A673 (cell line): ENCODE measurements at regions not wholly inside any gene's neighbourhood (a gene's known extent, or its start where the extent isn't known, plus 50 kb on each side); places are given as distances from the start of the nearest gene placed in this dataset.
"Not testable (repeated sequence)": the region's sequence is repeated elsewhere in the genome, so short reads cannot be mapped to it uniquely, and the experiment has no call there.

Source experiments
- BruUV-seq: library from RNA; stranded (reverse); fragments of 400-500 nt; replicated peaks from 2 replicates; lab custom pipeline; 2021; lab: Mats Ljungman, UMichigan
- CTCF ChIA-PET: fragments of 300-600 bp; sonication (Branson Sonifier 250); formaldehyde crosslinking; loops from one replicate; lab custom pipeline; 2022; ENCODE audit warnings: antibody characterized with exemption; lab: Charles Lee
- POLR2A ChIA-PET: fragments of 300-600 bp; sonication (Branson Sonifier 250); formaldehyde crosslinking; loops from one replicate; lab custom pipeline; 2022; ENCODE audit warnings: antibody characterized with exemption; ENCODE audit not compliant: low non-redundant PET; lab: Charles Lee
- DNase-seq: peaks from one replicate; pipeline ENCODE4 v3.0.0-alpha.2; 2015; ENCODE audit warnings: low spot score
- H3K27ac ChIP-seq: fragments of 200-600 bp; sonication (generic); 2 replicates; pipeline ENCODE4 v1.5.1; 2016; ENCODE audit warnings: mixed run types, low read depth, mild to moderate bottlenecking, mixed read lengths, antibody characterized with exemption, low read length; ENCODE audit not compliant: poor library complexity, severe bottlenecking
- H3K27me3 ChIP-seq: fragments of 200-600 bp; sonication (generic); replicated peaks from 2 replicates; pipeline ENCODE4 v1.6.1; 2017; ENCODE audit warnings: mixed run types, low read depth, mild to moderate bottlenecking, mixed read lengths, antibody characterized with exemption, low read length; ENCODE audit not compliant: insufficient read depth, poor library complexity
- H3K36me3 ChIP-seq: fragments of 200-600 bp; sonication (generic); 2 replicates; pipeline ENCODE4 v1.6.1; 2016; ENCODE audit warnings: mixed run types, mild to moderate bottlenecking, mixed read lengths, antibody characterized with exemption, low read length; ENCODE audit not compliant: insufficient read depth, poor library complexity, severe bottlenecking
- H3K4me1 ChIP-seq: fragments of 200-600 bp; sonication (generic); 2 replicates; pipeline ENCODE4 v1.6.1; 2017; ENCODE audit warnings: mixed run types, mild to moderate bottlenecking, mixed read lengths, antibody characterized with exemption, low read length; ENCODE audit not compliant: insufficient read depth, poor library complexity, severe bottlenecking
- H3K4me3 ChIP-seq: fragments of 200-600 bp; sonication (generic); 2 replicates; pipeline ENCODE4 v1.5.1; 2016; ENCODE audit warnings: low read depth, mixed run types, mild to moderate bottlenecking, mixed read lengths, low read length; ENCODE audit not compliant: poor library complexity, severe bottlenecking
- H3K9me3 ChIP-seq: fragments of 200-600 bp; sonication (generic); 2 replicates; pipeline ENCODE4 v1.6.1; 2016; ENCODE audit warnings: mixed run types, low read depth, mild to moderate bottlenecking, mixed read lengths, antibody characterized with exemption, low read length; ENCODE audit not compliant: poor library complexity, severe bottlenecking
- EZH2 ChIP-seq: fragments of 200-600 bp; sonication (generic); IDR thresholded peaks from 2 replicates; pipeline ENCODE4 v1.6.1; 2017; ENCODE audit warnings: borderline replicate concordance, low read depth, mild to moderate bottlenecking, mixed read lengths, antibody characterized with exemption, low read length; ENCODE audit not compliant: poor library complexity, severe bottlenecking
- intact Hi-C: fragments of 100-400 bp; cut with micrococcal nuclease; formaldehyde crosslinking; loops from one replicate; pipeline ENCODE4 v1.10.0; 2022; ENCODE audit not compliant: unreplicated experiment
- TF ChIP-seq, protein P1 (sequence below): fragments of 300-800, 200-600 bp; sonication (generic); conservative IDR thresholded peaks from 2 replicates; pipeline ENCODE4 v1.5.1; 2017; ENCODE audit warnings: low read depth, mild to moderate bottlenecking, antibody characterized with exemption, low read length, moderate library complexity, mixed read lengths

- CTCF ChIA-PET, result no interaction called here
- POLR2A ChIA-PET, result no interaction called here
- intact Hi-C loops, result no loop called here
- Histone ChIP-seq H3K9me3 (no peaks in the 10 kb centered on the region), H3K27me3 (peaks cover 19% of the 10 kb centered on the region), H3K4me1 (no peaks in the 10 kb centered on the region), H3K4me3 (no peak overlapping the region), H3K36me3 (no peaks in the 10 kb centered on the region), H3K27ac (no peak overlapping the region)
- TF ChIP-seq EZH2, result no peak
- TF ChIP-seq, protein P1, sequence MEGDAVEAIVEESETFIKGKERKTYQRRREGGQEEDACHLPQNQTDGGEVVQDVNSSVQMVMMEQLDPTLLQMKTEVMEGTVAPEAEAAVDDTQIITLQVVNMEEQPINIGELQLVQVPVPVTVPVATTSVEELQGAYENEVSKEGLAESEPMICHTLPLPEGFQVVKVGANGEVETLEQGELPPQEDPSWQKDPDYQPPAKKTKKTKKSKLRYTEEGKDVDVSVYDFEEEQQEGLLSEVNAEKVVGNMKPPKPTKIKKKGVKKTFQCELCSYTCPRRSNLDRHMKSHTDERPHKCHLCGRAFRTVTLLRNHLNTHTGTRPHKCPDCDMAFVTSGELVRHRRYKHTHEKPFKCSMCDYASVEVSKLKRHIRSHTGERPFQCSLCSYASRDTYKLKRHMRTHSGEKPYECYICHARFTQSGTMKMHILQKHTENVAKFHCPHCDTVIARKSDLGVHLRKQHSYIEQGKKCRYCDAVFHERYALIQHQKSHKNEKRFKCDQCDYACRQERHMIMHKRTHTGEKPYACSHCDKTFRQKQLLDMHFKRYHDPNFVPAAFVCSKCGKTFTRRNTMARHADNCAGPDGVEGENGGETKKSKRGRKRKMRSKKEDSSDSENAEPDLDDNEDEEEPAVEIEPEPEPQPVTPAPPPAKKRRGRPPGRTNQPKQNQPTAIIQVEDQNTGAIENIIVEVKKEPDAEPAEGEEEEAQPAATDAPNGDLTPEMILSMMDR, result no peak
- DNase-seq, result no peak
- no TSS peak for BruUV-seq
Observed at GRCh38 chr2:163119966-163120365, 281.4 kb upstream of the KCNH7 start.

- intact Hi-C loops, result no loop called here
- no TSS peak for BruUV-seq
- Histone ChIP-seq H3K9me3 (no peaks in the 10 kb centered on the region), H3K27ac (no peak overlapping the region), H3K36me3 (no peaks in the 10 kb centered on the region), H3K4me3 (no peak overlapping the region), H3K27me3 (peaks cover 5% of the 10 kb centered on the region), H3K4me1 (no peaks in the 10 kb centered on the region)
- no peak for DNase-seq
- ChIA-PET POLR2A (no interaction called here), CTCF (no interaction called here)
- TF ChIP-seq, protein P1, result no peak
- no peak for TF ChIP-seq EZH2
Observed at GRCh38 chr2:163086940-163087339, 248.4 kb upstream of the KCNH7 start.

DNA sequence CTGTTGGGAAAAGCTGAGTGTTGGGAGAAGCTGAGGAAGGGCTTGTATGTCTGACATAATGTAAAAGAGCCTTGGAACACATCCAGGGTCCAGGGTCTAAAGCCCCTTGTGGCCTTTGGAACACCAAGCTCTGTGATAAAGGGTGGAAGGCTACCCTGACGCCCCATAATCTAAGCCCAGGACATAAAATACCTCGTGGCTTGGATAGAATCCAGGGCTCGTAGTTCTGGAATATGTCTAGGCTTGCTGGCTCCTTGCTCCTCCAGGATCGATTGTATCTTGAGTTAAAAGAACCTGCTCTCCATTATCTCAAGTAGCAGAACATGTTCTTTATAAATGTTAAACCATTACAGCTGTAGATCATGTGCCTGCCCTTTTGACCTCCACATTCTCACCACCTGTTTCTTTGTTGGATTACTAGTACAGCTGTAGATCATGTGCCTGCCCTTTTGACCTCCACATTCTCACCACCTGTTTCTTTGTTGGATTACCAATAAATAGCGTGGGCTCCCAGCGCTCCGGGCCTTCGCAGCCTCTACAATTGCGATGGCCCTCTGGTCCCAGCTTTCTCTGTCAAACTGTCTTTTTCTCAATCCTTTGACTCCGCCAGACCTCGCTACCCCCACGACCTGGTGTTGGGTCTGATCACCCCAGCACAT, 246.9 kb upstream of the KCNH7 start:
- H3K36me3 ChIP-seq, H3K4me1 ChIP-seq, H3K27me3 ChIP-seq, H3K9me3 ChIP-seq, BruUV-seq, CTCF ChIA-PET, intact Hi-C loops, DNase-seq, POLR2A ChIA-PET, H3K4me3 ChIP-seq, H3K27ac ChIP-seq: not testable (repeated sequence)

DNA sequence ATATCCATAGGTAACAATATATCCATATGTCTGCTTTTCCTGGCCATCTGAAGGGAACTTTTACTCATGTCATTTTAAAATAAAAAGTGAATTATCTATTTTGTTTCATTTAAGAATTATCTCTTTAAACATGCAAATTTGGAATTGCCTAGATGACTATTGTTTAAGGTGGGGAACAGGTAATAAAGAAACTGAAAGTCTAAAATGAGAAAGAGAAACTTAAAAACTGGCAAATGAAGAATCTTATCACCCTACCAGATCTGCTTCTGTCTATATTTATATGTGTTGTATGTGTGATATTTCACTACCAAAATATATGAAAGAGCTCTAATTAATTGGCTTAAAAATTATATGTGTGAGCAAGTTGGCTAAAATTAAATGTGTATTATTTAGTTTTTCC, 243.2 kb upstream of the KCNH7 start:
- no peaks in the 10 kb centered on the region for H3K27me3 ChIP-seq
- BruUV-seq, result no TSS peak
- H3K27ac ChIP-seq, result no peak overlapping the region
- peaks cover 4% of the 10 kb centered on the region for H3K9me3 ChIP-seq
- intact Hi-C loops, result no loop called here
- POLR2A ChIA-PET, result no interaction called here
- no peak for TF ChIP-seq EZH2
- TF ChIP-seq, protein P1, result no peak
- CTCF ChIA-PET, result no interaction called here
- DNase-seq, result no peak
- no peaks in the 10 kb centered on the region for H3K36me3 ChIP-seq
- no peaks in the 10 kb centered on the region for H3K4me1 ChIP-seq
- H3K4me3 ChIP-seq, result no peak overlapping the region
